IMR-90 (cell line): ENCODE measurements at regions not wholly inside any gene's neighbourhood (a gene's known extent, or its start where the extent isn't known, plus 50 kb on each side); places are given as distances from the start of the nearest gene placed in this dataset.

ENCODE experiments used
- ATAC-seq: fragments of 200-7000 bp; cut with Tn5 transposase; 2 replicates; pipeline ENCODE4 v1.9.1; 2020; ENCODE audit warnings: low read depth, mild to moderate bottlenecking, moderate library complexity
- BruUV-seq: library from RNA; stranded (reverse); fragments of 400-500 nt; replicated peaks from 2 replicates; lab custom pipeline; 2021; lab: Mats Ljungman, UMichigan
- CTCF ChIA-PET: fragments of 300-600 bp; formaldehyde crosslinking; extraction: SDS; loops from one replicate; lab custom pipeline; 2021; ENCODE audit warnings: antibody characterized with exemption; lab: Yijun Ruan, JAX
- POLR2A ChIA-PET: fragments of 300-600 bp; sonication (Branson Sonifier 250); formaldehyde crosslinking; loops from one replicate; lab custom pipeline; 2022; ENCODE audit warnings: antibody characterized with exemption; ENCODE audit not compliant: unreplicated experiment; lab: Charles Lee
- DNase-seq: peaks from one replicate; pipeline ENCODE4 v3.0.0; 2013
- H2AFZ ChIP-seq: replicated peaks from 2 replicates; pipeline ENCODE3; 2013; ENCODE audit warnings: low read length, mild to moderate bottlenecking; ENCODE audit not compliant: poor library complexity
- H2AK5ac ChIP-seq: 2 replicates; pipeline ENCODE4 v1.6.1; 2013; ENCODE audit warnings: low read depth, low read length, inconsistent platforms
- H2AK9ac ChIP-seq: replicated peaks from 2 replicates; pipeline ENCODE3; 2013; ENCODE audit warnings: mild to moderate bottlenecking, low read depth, low read length, moderate library complexity; ENCODE audit not compliant: poor library complexity
- H2BK120ac ChIP-seq: 2 replicates; pipeline ENCODE4 v1.6.1; 2013; ENCODE audit warnings: low read depth, low read length, inconsistent platforms
- H2BK15ac ChIP-seq: 3 replicates; pipeline ENCODE4 v1.6.1; 2013; ENCODE audit warnings: low read depth, low read length, inconsistent platforms
- H2BK20ac ChIP-seq: 2 replicates; pipeline ENCODE4 v1.6.1; 2013; ENCODE audit warnings: low read depth, mild to moderate bottlenecking, inconsistent platforms, low read length, moderate library complexity
- H2BK5ac ChIP-seq: 2 replicates; pipeline ENCODE4 v1.6.1; 2013; ENCODE audit warnings: mild to moderate bottlenecking, low read depth, low read length, inconsistent platforms; ENCODE audit not compliant: poor library complexity, severe bottlenecking
- H3K14ac ChIP-seq: replicated peaks from 2 replicates; pipeline ENCODE4 v1.6.1; 2013; ENCODE audit warnings: low read depth, low read length, inconsistent platforms
- H3K18ac ChIP-seq: 2 replicates; pipeline ENCODE4 v1.6.1; 2013; ENCODE audit warnings: low read depth, low read length, control low read depth
- H3K23ac ChIP-seq: 2 replicates; pipeline ENCODE4 v1.6.1; 2013; ENCODE audit warnings: low read depth, low read length, inconsistent platforms
- H3K27ac ChIP-seq: 2 replicates; pipeline ENCODE4 v1.5.1; 2013; ENCODE audit warnings: mild to moderate bottlenecking, control low read depth, low read length; ENCODE audit not compliant: insufficient read depth
- H3K27me3 ChIP-seq: 2 replicates; pipeline ENCODE4 v1.6.1; 2013; ENCODE audit warnings: low read length; ENCODE audit not compliant: control insufficient read depth, insufficient read depth
- H3K36me3 ChIP-seq: 2 replicates; pipeline ENCODE4 v1.6.1; 2013; ENCODE audit warnings: low read length, mixed read lengths; ENCODE audit not compliant: control insufficient read depth, insufficient read depth
- H3K4ac ChIP-seq: 2 replicates; pipeline ENCODE4 v1.6.1; 2013; ENCODE audit warnings: low read depth, low read length, inconsistent platforms
- H3K4me1 ChIP-seq: 2 replicates; pipeline ENCODE4 v1.6.1; 2013; ENCODE audit warnings: low read length, mixed read lengths; ENCODE audit not compliant: control insufficient read depth, insufficient read depth
- H3K4me2 ChIP-seq: 2 replicates; pipeline ENCODE4 v1.6.1; 2013; ENCODE audit warnings: low read depth, mild to moderate bottlenecking, control low read depth, low read length, moderate library complexity
- H3K4me3 ChIP-seq: 2 replicates; pipeline ENCODE4 v1.5.1; 2013; ENCODE audit warnings: low read depth, mild to moderate bottlenecking, control low read depth, low read length, moderate library complexity; ENCODE audit not compliant: insufficient read depth
- H3K56ac ChIP-seq: 2 replicates; pipeline ENCODE4 v1.6.1; 2013; ENCODE audit warnings: low read length, inconsistent platforms; ENCODE audit not compliant: insufficient read depth; ENCODE audit errors: extremely low read depth
- H3K79me1 ChIP-seq, 2 experiments: 2 replicates each; pipeline ENCODE4 v1.6.1; 2013; ENCODE audit warnings: low read length in 2 of 2, inconsistent platforms in 1 of 2, low read depth in 1 of 2
- H3K9ac ChIP-seq: 2 replicates; pipeline ENCODE4 v1.6.1; 2013; ENCODE audit warnings: low read depth, low read length, control low read depth
- H3K9me1 ChIP-seq: 2 replicates; pipeline ENCODE4 v1.6.1; 2013; ENCODE audit warnings: low read length, inconsistent platforms; ENCODE audit not compliant: insufficient read depth
- H3K9me3 ChIP-seq: 2 replicates; pipeline ENCODE4 v1.6.1; 2013; ENCODE audit warnings: low read length; ENCODE audit not compliant: control insufficient read depth, insufficient read depth
- H4K20me1 ChIP-seq: 2 replicates; pipeline ENCODE4 v1.6.1; 2013; ENCODE audit warnings: low read length, inconsistent platforms; ENCODE audit not compliant: insufficient read depth
- H4K5ac ChIP-seq: 2 replicates; pipeline ENCODE4 v1.6.1; 2013; ENCODE audit warnings: mild to moderate bottlenecking, low read depth, low read length, control low read depth
- H4K8ac ChIP-seq, 2 experiments: 2 replicates each; pipeline ENCODE4 v1.6.1; 2013; ENCODE audit warnings: low read depth in 2 of 2, low read length in 2 of 2, control low read depth in 1 of 2, inconsistent platforms in 1 of 2
- H4K91ac ChIP-seq: 2 replicates; pipeline ENCODE4 v1.6.1; 2013; ENCODE audit warnings: low read depth, low read length, inconsistent platforms; ENCODE audit not compliant: insufficient read depth
- CEBPB ChIP-seq: IDR thresholded peaks from 2 replicates; pipeline ENCODE4 v1.6.1; 2012; ENCODE audit warnings: low read depth, low read length, improper control_type of control experiment
- MAFK ChIP-seq: IDR thresholded peaks from 2 replicates; pipeline ENCODE4 v1.6.1; 2012; ENCODE audit warnings: low read depth, low read length, improper control_type of control experiment
- RAD21 ChIP-seq: IDR thresholded peaks from 2 replicates; pipeline ENCODE4 v1.6.1; 2012; ENCODE audit warnings: low read length, improper control_type of control experiment
- RCOR1 ChIP-seq: IDR thresholded peaks from 2 replicates; pipeline ENCODE4 v1.6.1; 2012; ENCODE audit warnings: mild to moderate bottlenecking, low read length, improper control_type of control experiment; ENCODE audit not compliant: insufficient replicate concordance
- WGBS, 2 experiments: methylation state at CpG; one replicate each; pipeline versions ENCODE4 v1.1.5 to v1.1.7; 2013; ENCODE audit warnings: missing lambda C conversion rate in 2 of 2; ENCODE audit not compliant: insufficient read length in 1 of 2; ENCODE audit errors: extremely low coverage in 2 of 2; 5-methylcytosine and 5-hydroxymethylcytosine counted together
- dilution Hi-C: fragments of 300-500 bp; cut with HindIII; formaldehyde crosslinking; loops from one replicate; pipeline ENCODE4 v1.14.3; 2018; ENCODE audit warnings: low sequenced_read_pairs; ENCODE audit not compliant: unreplicated experiment
- in situ Hi-C: fragments of 300-500 bp; cut with MboI; formaldehyde crosslinking; loops from 3 replicates; pipeline ENCODE4 v1.14.3; 2019; ENCODE audit warnings: low sequenced_read_pairs, inconsistent platforms, mixed read lengths
- intact Hi-C: fragments of 100-400 bp; cut with micrococcal nuclease; formaldehyde crosslinking; loops from 2 replicates; pipeline ENCODE4 v1.10.0; 2022

- no peak overlapping the region for H2AK9ac ChIP-seq
- no peak overlapping the region for H4K5ac ChIP-seq
- H3K9me3 ChIP-seq, result no peaks in the 10 kb centered on the region
- no peak overlapping the region for H4K8ac ChIP-seq
- no peaks in the 10 kb centered on the region for H3K36me3 ChIP-seq
- no peak overlapping the region for H2BK15ac ChIP-seq
- ChIA-PET CTCF (no interaction called here), POLR2A (no interaction called here)
- in situ Hi-C loops (no loop called here), intact Hi-C loops (no loop called here), dilution Hi-C loops (no loop called here)
- no peak overlapping the region for H3K4ac ChIP-seq
- no peak overlapping the region for H2AK5ac ChIP-seq
- H4K91ac ChIP-seq, result no peak overlapping the region
- TF ChIP-seq CEBPB, result no peak
- no peak for TF ChIP-seq MAFK
- TF ChIP-seq RAD21, result no peak
- no peak for TF ChIP-seq RCOR1
- no peak overlapping the region for H3K9ac ChIP-seq
- no peak overlapping the region for H3K4me2 ChIP-seq
- H3K18ac ChIP-seq, result no peak overlapping the region
- whole genome bisulfite sequencing, 2 experiments, result 0% methylated on average over 1 of the region's 3 CpGs; no CpG with 5 or more reads in 1 of the 2 experiments
- H3K4me3 ChIP-seq, result no peak overlapping the region
- H3K56ac ChIP-seq, result no peak overlapping the region
- H2AFZ ChIP-seq, result no peak overlapping the region
- no peaks in the 10 kb centered on the region for H3K4me1 ChIP-seq
- ATAC-seq, result no peak
- no peaks in the 10 kb centered on the region for H3K27me3 ChIP-seq
- H2BK20ac ChIP-seq, result no peak overlapping the region
- no peaks in the 10 kb centered on the region for H3K79me1 ChIP-seq
- H2BK120ac ChIP-seq, result no peak overlapping the region
- H3K23ac ChIP-seq, result no peak overlapping the region
- H3K27ac ChIP-seq, result no peak overlapping the region
- no TSS peak for BruUV-seq
- no peak overlapping the region for H3K14ac ChIP-seq
- no peaks in the 10 kb centered on the region for H4K20me1 ChIP-seq
- DNase-seq, result no peak
- no peaks in the 10 kb centered on the region for H3K9me1 ChIP-seq
- H2BK5ac ChIP-seq, result no peak overlapping the region
These were observed 331.1 kb upstream of the DEPDC1 start for GRCh38 chr1:68828013-68828412.
